GM10248 (cell line): ENCODE measurements at regions not wholly inside any gene's neighbourhood (a gene's known extent, or its start where the extent isn't known, plus 50 kb on each side); places are given as distances from the start of the nearest gene placed in this dataset.
"Not testable (repeated sequence)": the region's sequence is repeated elsewhere in the genome, so short reads cannot be mapped to it uniquely, and the experiment has no call there.

ENCODE experiments used
- CTCF ChIA-PET: fragments of 300-600 bp; sonication (Branson Sonifier 250); formaldehyde crosslinking; extraction: SDS; loops from one replicate; lab custom pipeline; 2021; ENCODE audit warnings: antibody characterized with exemption; lab: Yijun Ruan, JAX
- POLR2A ChIA-PET: fragments of 350-650 bp; sonication (Branson Sonifier 250); formaldehyde crosslinking; extraction: SDS; loops from one replicate; lab custom pipeline; 2020; ENCODE audit warnings: antibody characterized with exemption; lab: Yijun Ruan, JAX
- DNase-seq: peaks from one replicate; pipeline ENCODE4 v3.0.0; 2012; ENCODE audit errors: extremely low spot score
- TF ChIP-seq, protein P1 (sequence below): IDR thresholded peaks from 2 replicates; pipeline ENCODE4 v1.5.1; 2012; ENCODE audit warnings: mild to moderate bottlenecking, low read depth; ENCODE audit errors: extremely low read depth, missing control alignments, control extremely low read depth

DNA sequence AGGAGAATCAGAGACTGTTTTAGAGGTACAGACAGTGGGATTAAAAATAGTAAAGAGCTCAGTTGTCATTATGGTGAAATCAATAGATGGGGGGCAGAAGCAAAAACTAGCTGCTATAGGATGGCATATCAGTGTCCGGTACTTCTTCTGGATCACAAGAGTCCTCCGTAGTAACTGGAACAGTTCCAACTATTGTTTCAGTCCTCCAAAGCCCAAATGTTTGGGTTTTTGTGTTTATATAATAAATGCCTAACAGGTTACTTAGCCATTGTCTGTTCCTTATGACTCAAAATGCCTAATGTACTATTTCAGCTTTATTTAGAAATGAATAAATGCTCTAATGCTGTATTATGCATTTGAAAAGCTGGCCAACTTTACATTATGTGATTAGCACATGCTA is 401.2 kb downstream of the PTH2R start:
- TF ChIP-seq, protein P1, sequence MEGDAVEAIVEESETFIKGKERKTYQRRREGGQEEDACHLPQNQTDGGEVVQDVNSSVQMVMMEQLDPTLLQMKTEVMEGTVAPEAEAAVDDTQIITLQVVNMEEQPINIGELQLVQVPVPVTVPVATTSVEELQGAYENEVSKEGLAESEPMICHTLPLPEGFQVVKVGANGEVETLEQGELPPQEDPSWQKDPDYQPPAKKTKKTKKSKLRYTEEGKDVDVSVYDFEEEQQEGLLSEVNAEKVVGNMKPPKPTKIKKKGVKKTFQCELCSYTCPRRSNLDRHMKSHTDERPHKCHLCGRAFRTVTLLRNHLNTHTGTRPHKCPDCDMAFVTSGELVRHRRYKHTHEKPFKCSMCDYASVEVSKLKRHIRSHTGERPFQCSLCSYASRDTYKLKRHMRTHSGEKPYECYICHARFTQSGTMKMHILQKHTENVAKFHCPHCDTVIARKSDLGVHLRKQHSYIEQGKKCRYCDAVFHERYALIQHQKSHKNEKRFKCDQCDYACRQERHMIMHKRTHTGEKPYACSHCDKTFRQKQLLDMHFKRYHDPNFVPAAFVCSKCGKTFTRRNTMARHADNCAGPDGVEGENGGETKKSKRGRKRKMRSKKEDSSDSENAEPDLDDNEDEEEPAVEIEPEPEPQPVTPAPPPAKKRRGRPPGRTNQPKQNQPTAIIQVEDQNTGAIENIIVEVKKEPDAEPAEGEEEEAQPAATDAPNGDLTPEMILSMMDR, result no peak
- ChIA-PET POLR2A (no interaction called here), CTCF (interaction anchor here (1.0 to 1.7 kb wide), 3 partner anchors 8 to 44 kb away, joined by 3 to 5 read pairs (median 3); no protein-coding TSS in a partner anchor)
- DNase-seq, result no peak

DNA sequence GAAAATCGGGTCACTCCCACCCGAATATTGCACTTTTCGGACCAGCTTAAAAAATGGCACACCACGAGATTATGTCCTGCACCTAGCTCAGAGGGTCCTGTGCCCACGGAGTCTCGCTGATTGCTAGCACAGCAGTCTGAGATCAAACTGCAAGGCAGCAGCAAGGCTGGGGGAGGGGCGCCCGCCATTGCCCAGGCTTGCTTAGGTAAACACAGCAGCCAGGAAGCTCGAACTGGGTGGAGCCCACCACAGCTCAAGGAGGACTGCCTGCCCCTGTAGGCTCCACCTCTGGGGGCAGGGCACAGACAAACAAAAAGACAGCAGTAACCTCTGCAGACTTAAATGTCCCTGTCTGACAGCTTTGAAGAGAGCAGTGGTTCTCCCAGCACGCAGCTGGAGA is 405.3 kb downstream of the PTH2R start:
- POLR2A ChIA-PET, DNase-seq, CTCF ChIA-PET: not testable (repeated sequence)

DNA sequence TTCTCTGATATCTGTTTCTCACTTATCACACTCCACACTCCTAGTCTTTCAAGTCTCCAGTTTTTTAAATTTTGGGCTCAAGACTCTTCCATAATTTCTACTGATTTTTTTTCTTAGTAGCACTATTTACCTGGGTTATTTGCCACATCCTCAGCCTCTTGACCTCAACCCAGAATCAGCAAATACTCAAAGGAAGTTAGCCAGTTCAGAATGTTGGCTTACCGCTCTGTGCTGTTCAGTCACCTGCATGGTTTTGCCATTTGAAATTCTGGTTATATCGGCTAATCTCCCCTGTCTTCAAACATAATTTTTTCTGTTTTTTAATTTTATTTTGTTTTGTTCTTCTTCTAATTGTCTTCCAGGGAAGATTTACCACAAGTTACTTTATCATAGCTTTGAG is 412.6 kb downstream of the PTH2R start:
- POLR2A ChIA-PET, result no interaction called here
- CTCF ChIA-PET, result interaction anchor here (2.6 kb wide), 1 partner anchor 10 kb away, joined by 5 read pairs; no protein-coding TSS in a partner anchor

DNA sequence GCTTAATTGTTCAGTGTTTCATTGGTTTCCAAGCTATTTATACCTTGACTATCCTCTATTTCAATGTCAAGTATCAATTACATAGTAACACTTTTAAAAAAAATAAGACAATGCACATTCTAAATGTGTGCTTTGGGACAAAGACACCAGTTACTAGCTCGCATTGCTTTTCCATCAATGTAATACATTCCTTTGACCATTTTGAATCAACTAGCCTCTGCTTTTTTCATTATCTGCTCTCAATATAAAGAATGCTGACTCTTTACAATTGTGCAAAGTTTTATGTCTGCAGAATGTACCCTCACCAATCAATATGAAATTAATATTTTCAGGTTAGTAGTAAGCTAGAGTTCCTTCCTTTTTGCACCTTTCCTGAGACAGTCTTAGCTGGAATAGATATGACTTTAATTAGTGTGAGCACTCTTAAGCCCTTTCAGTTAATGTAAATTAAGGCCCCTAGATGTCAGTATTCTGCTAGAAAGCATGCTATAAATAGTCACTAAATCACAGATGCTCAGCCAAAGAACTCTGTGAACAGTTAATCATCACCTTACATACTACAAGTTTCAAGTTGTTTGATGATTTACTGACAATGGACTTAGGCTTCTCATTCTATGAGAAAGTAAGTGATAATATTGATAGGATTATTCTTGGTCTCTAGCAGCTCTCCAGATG is 413.6 kb downstream of the PTH2R start:
- ChIA-PET POLR2A (no interaction called here), CTCF (interaction anchor here (1.8 to 2.6 kb wide), 2 partner anchors 9 to 12 kb away, joined by 5 read pairs; no protein-coding TSS in a partner anchor)
- TF ChIP-seq, protein P1, result peak; percentile 28
- DNase-seq, result no peak

More for the DNA sequence above, 412.6 kb downstream of the PTH2R start:
- TF ChIP-seq, protein P1, result no peak
- no peak for DNase-seq

DNA sequence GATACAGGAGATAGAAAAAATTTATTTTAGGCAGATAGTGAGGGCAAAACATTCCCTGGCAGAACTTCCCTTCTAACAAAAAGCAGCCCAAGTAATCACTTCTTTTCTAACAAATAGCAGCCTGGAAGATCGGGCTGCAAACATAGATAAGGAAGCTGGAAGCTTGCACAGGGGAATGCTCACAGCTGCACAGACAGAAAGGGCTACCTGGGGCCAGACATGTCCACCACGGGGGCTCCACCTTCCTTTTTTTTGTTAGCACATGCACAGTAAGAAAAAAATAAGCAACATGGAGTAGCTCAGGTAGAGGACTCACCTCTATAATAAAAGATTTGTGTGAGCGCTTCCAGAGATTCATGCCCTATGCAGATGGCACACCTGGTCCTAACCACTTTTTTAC is 420.5 kb downstream of the PTH2R start:
- TF ChIP-seq, protein P1, result no peak
- CTCF ChIA-PET, result no interaction called here
- DNase-seq, result no peak
- POLR2A ChIA-PET, result no interaction called here

DNA sequence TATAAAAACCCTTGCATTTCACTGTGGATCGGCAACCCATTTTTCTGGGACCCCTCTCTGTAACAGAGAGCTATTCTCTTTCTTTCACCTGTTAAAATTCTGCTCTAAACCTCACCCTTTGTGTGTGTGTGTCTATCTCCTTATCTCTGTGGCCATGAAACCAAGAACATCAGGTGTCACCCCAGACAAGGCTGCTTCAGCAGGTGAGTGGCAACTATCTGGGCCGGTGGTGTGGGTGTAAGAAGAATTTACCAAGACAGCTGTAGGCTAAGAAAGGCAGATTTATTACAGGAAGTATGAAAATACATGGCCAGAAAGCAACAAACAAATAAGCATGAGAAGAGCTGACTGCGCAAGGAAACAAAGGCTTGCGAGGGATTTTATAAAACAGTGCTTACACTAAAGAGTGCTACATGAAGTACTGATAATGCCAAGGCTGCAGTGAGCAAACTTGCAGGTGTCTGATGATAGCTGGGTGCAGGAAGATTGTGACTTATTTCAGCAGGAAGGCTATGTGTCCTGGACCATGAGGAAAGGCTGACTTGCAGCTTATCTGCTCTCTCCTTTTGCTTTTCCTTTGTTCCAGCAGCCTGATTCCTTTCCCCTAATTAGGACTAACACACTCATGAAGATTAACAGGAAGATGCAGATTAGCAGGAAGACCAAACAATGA is 421.1 kb downstream of the PTH2R start:
- POLR2A ChIA-PET, result no interaction called here
- no peak for DNase-seq
- CTCF ChIA-PET, result no interaction called here
- TF ChIP-seq, protein P1, result no peak

DNA sequence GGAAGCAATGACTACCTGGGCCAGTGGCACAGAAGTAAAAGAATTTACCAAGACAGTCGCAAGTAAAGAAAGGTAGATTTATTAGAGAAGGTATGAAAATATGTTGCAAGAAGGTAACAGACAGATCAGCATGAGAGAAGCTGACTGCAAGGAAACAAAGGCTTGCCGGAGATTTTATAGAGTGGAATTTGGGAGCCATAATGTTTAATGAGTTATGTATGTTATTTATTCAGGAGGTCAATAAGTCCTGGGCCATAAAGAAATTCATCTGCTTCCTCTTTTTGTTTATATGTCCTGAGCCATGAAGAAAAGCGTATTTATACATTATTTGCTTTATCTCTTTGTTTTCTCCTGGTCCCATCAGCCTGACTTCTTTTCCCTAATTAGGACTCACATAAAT is 423.6 kb downstream of the PTH2R start:
- CTCF ChIA-PET, result no interaction called here
- DNase-seq, result no peak
- POLR2A ChIA-PET, result no interaction called here
- TF ChIP-seq, protein P1, result no peak
